Ascending aorta (tissue), 2 donors: ENCODE measurements at regions not wholly inside any gene's neighbourhood (a gene's known extent, or its start where the extent isn't known, plus 50 kb on each side); places are given as distances from the start of the nearest gene placed in this dataset.

Source experiments
- DNase-seq, 2 donors: peaks; one replicate each; pipeline ENCODE4 v3.0.0-alpha.2; 2019; ENCODE audit warnings: low spot score in 2 of 2
- H3K27ac ChIP-seq, 2 donors: fragments of 200-600 bp; sonication (generic); one replicate each; pipeline ENCODE4 v1.5.1; 2016 to 2017; ENCODE audit warnings: mild to moderate bottlenecking in 1 of 2
- H3K27me3 ChIP-seq: fragments of 200-600 bp; sonication (generic); one replicate; pipeline ENCODE4 v1.5.1; 2017
- H3K36me3 ChIP-seq, 2 donors: fragments of 200-600 bp; sonication (generic); one replicate each; pipeline ENCODE4 v1.5.1; 2016
- H3K4me1 ChIP-seq, 2 donors: fragments of 200-600 bp; sonication (generic); one replicate each; pipeline ENCODE4 v1.5.1; 2016 to 2017; ENCODE audit warnings: mild to moderate bottlenecking in 1 of 2
- H3K4me3 ChIP-seq, 2 donors: fragments of 200-600 bp; sonication (generic); one replicate each; pipeline ENCODE4 v1.5.1; 2016 to 2017; ENCODE audit warnings: mild to moderate bottlenecking in 1 of 2
- H3K9me3 ChIP-seq, 2 donors: fragments of 200-600 bp; sonication (generic); one replicate each; pipeline ENCODE4 v1.5.1; 2016
- intact Hi-C: fragments of 100-400 bp; cut with DNase I; formaldehyde crosslinking; loops from one replicate; pipeline ENCODE4 v1.15.1; 2023
- TF ChIP-seq, protein P1 (sequence below), 3 experiments: fragments of 200-600 bp in 2 of 3; fragments of 450-650 bp in 1 of 3; sonication (generic) in 2 of 3; IDR thresholded peaks; one replicate each; pipeline ENCODE4 v1.5.1; 2016 to 2019; ENCODE audit warnings: antibody characterized with exemption in 3 of 3, mild to moderate bottlenecking in 1 of 3, moderate library complexity in 1 of 3

DNA sequence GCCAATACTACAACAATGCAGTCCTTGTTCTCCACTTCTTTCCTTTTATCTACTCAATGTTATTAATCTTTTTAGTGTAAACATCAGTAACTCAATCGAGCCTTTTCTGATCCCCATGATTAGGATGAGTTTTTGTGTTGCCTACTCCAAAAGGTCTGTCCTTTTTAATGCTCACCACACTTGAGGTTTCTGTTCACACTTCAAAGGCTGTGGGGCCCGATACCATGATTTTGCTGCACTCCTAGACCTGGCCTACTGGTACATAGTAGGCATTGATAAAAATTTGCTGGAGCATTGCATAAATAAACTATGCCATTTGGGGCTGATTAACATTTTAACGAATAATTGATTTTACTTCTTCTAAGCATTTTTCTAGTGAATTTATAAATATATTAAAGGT is 125.4 kb upstream of the KLF12 start:
- Histone ChIP-seq H3K4me1 (no peaks in the 10 kb centered on the region), H3K27me3 (no peaks in the 10 kb centered on the region), H3K27ac (no peak overlapping the region), H3K4me3 (no peak overlapping the region), H3K9me3 (peaks cover 0 to 10% of the 10 kb centered on the region in 2 donors), H3K36me3 (no peaks in the 10 kb centered on the region)
- DNase-seq, result no peak
- TF ChIP-seq, protein P1, sequence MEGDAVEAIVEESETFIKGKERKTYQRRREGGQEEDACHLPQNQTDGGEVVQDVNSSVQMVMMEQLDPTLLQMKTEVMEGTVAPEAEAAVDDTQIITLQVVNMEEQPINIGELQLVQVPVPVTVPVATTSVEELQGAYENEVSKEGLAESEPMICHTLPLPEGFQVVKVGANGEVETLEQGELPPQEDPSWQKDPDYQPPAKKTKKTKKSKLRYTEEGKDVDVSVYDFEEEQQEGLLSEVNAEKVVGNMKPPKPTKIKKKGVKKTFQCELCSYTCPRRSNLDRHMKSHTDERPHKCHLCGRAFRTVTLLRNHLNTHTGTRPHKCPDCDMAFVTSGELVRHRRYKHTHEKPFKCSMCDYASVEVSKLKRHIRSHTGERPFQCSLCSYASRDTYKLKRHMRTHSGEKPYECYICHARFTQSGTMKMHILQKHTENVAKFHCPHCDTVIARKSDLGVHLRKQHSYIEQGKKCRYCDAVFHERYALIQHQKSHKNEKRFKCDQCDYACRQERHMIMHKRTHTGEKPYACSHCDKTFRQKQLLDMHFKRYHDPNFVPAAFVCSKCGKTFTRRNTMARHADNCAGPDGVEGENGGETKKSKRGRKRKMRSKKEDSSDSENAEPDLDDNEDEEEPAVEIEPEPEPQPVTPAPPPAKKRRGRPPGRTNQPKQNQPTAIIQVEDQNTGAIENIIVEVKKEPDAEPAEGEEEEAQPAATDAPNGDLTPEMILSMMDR (IDR thresholded peaks at IDR 0.05), result no peak
- intact Hi-C loops, result no loop called here

DNA sequence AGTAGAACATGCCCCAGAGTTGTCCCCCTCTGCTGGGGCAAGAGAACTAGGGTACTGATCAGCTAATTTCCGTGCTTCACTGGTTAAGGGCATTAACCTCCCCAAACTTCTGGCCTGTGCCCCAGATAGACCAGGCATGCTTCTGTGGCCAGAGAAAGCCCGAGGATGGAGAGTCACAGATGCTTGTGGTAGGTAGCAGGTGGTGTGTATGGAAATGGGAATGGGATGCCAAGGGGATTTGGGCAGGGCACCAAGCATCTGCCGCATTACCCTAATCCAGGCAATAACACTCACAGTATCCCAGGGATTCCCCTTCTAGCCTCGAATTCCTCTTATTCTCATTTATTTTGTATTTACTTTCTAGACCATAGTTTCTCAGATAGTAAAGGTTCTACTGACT is 124.8 kb upstream of the KLF12 start:
- H3K4me3 ChIP-seq, result no peak overlapping the region
- no peaks in the 10 kb centered on the region for H3K27me3 ChIP-seq
- H3K27ac ChIP-seq, result no peak overlapping the region
- intact Hi-C loops, result no loop called here
- TF ChIP-seq, protein P1 (IDR thresholded peaks at IDR 0.05), result no peak
- H3K4me1 ChIP-seq, result no peaks in the 10 kb centered on the region
- no peaks in the 10 kb centered on the region for H3K36me3 ChIP-seq
- no peak for DNase-seq
- H3K9me3 ChIP-seq, result peaks cover 0 to 4% of the 10 kb centered on the region in 2 donors

DNA sequence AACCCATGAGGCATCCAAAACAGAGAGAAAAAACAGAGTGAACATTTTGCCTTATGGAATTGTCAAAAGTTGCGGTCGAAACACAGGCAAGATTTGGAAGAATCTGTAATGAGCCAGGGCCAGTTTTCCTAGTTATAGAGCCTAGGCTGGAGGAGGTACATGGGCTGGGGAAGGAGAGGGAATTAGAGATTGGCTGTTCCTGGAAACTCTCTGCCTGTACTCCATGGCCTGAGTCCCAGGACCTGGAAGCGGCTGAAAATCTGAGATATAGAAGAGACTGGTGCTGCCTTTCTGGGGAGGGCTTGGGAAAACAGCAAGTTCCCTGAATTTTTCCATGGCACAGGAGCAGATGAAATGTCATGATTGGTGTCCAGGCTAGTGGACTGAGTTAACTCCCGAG is 122.8 kb upstream of the KLF12 start:
- TF ChIP-seq, protein P1 (IDR thresholded peaks at IDR 0.05), result no peak
- no peaks in the 10 kb centered on the region for H3K36me3 ChIP-seq
- no peak for DNase-seq

DNA sequence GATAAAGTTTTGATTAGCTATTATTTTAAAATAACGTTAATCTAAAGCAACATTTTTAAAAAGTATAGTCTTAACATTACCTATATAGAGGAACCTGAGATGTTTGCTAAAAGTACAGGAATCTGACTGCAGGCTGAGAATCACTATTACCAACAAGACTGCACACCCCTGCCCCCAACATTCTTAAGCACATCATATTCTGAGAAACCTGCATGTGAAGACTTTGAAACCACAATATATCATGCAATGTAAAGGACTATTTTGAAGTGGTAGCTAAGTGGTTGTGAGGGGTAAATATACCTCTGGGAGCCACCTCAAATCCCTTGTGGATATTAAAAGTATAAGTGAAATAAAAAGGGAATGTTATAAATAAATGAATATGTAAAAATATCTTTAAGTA is 119.0 kb upstream of the KLF12 start:
- Histone ChIP-seq H3K27me3 (no peaks in the 10 kb centered on the region), H3K27ac (no peak overlapping the region), H3K4me3 (no peak overlapping the region), H3K36me3 (no peaks in the 10 kb centered on the region), H3K4me1 (peaks cover 0 to 7% of the 10 kb centered on the region in 2 donors), H3K9me3 (no peaks in the 10 kb centered on the region)
- TF ChIP-seq, protein P1 (IDR thresholded peaks at IDR 0.05), result no peak
- DNase-seq, result no peak
- intact Hi-C loops, result no loop called here

More for the DNA sequence above, 122.8 kb upstream of the KLF12 start:
- Histone ChIP-seq H3K27me3 (no peaks in the 10 kb centered on the region), H3K9me3 (no peaks in the 10 kb centered on the region), H3K4me3 (peak overlapping the region in 1 of 2 donors; percentile 23), H3K27ac (no peak overlapping the region), H3K4me1 (no peaks in the 10 kb centered on the region)
- intact Hi-C loops, result no loop called here

DNA sequence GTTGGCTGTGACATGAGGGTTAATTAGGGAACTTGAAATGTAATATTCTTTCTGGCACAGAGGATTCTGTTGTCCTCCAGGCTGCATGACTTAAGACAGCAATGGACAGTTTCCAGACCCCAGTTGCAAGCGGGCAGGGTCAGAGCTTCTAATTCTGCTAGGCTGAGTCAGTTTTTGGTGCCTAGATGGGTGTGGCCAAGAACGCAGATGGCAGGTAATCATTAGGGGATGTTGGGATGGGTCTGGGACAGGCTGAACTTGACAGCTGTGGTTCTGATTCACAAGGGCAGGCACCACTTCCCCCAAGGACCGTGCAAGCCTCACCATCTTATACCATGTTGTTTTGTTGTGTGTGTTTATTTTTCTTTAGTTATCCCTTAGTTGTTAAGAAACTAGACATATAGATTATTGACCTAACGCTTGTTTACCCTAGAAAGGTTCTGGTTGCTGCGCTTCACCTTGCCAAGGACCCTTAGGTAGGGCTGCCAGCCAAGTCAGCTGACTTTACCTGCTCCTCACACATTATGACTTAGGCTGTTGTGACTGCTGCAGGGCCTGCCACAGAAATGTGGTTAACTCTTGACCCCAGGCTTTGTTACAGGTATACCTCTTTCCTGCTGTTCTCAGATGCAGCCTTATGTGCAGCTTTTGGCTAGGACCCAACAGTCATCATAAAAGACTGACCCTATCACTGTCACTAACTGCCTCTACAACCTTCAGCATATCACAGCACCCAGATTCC is 117.7 kb upstream of the KLF12 start:
- no peaks in the 10 kb centered on the region for H3K27me3 ChIP-seq
- no peak for DNase-seq
- TF ChIP-seq, protein P1 (IDR thresholded peaks at IDR 0.05), result no peak
- H3K27ac ChIP-seq, result no peak overlapping the region
- no peaks in the 10 kb centered on the region for H3K9me3 ChIP-seq
- H3K4me3 ChIP-seq, result no peak overlapping the region
- intact Hi-C loops, result no loop called here
- peaks cover 0 to 7% of the 10 kb centered on the region in 2 donors for H3K4me1 ChIP-seq
- H3K36me3 ChIP-seq, result no peaks in the 10 kb centered on the region
